HCT116 (cell line): ENCODE measurements at regions not wholly inside any gene's neighbourhood (a gene's known extent, or its start where the extent isn't known, plus 50 kb on each side); places are given as distances from the start of the nearest gene placed in this dataset.

Experiments
- ATAC-seq: fragments of 200-7000 bp; cut with Tn5 transposase; 2 replicates; pipeline ENCODE4 v1.9.1; 2020; ENCODE audit warnings: mild to moderate bottlenecking, moderate library complexity
- BruUV-seq: library from RNA; stranded (reverse); fragments of 400-500 nt; replicated peaks from 2 replicates; lab custom pipeline; 2021; lab: Mats Ljungman, UMichigan
- CTCF ChIA-PET: fragments of 300-600 bp; sonication (Branson Sonifier 250); formaldehyde crosslinking; loops from one replicate; lab custom pipeline; 2021; ENCODE audit warnings: antibody characterized with exemption; lab: Charles Lee
- POLR2A ChIA-PET: fragments of 300-600, 350-600 bp; sonication (Branson Sonifier 250); formaldehyde crosslinking; loops from one replicate; lab custom pipeline; 2021; ENCODE audit warnings: antibody characterized with exemption; lab: Charles Lee
- RAD21 ChIA-PET, 2 experiments: fragments of 300-600 bp; sonication (Branson Sonifier 250); formaldehyde crosslinking; loops; one replicate each; lab custom pipeline; 2023; ENCODE audit warnings: low total read pairs in 2 of 2; ENCODE audit not compliant: uncharacterized antibody in 2 of 2, unreplicated experiment in 2 of 2, low non-redundant PET in 1 of 2; lab: Charles Lee
- DNase-seq: peaks from one replicate; pipeline ENCODE4 v3.0.0-alpha.2; 2010; ENCODE audit warnings: low read depth, low spot score
- H2AFZ ChIP-seq: fragments of 200-600 bp; shearing (Covaris generic), sonication (generic); 2 replicates; pipeline ENCODE4 v1.6.1; 2017; ENCODE audit warnings: low read depth, mixed run types, mixed read lengths, antibody characterized with exemption, low read length; ENCODE audit not compliant: poor library complexity, severe bottlenecking
- H3K27ac ChIP-seq: 2 replicates; pipeline ENCODE4 v1.5.1; 2012; ENCODE audit warnings: low read depth, low read length
- H3K27me3 ChIP-seq: fragments of 200-600 bp; sonication (generic); 2 replicates; pipeline ENCODE4 v1.6.1; 2016; ENCODE audit warnings: mixed run types, low read length, mixed read lengths; ENCODE audit not compliant: insufficient read depth
- H3K36me3 ChIP-seq, 2 experiments: fragments of 200-500 bp in 1 of 2; fragments of 200-600 bp in 1 of 2; sonication (Bioruptor generic) in 1 of 2; sonication (generic) in 1 of 2; 2 replicates each; pipeline versions ENCODE4 v1.5.1 to v1.6.1; 2014 to 2016; ENCODE audit warnings: low read length in 2 of 2, inconsistent platforms in 1 of 2, mixed read lengths in 1 of 2, mixed run types in 1 of 2; ENCODE audit not compliant: insufficient read depth in 2 of 2, control insufficient read depth in 1 of 2
- H3K4me1 ChIP-seq, 2 experiments: fragments of 200-600 bp in 1 of 2; sonication (generic) in 1 of 2; 2 replicates each; pipeline versions ENCODE4 v1.5.1 to v1.6.1; 2012 to 2017; ENCODE audit warnings: low read length in 2 of 2, inconsistent platforms in 1 of 2, mild to moderate bottlenecking in 1 of 2, mixed read lengths in 1 of 2, mixed run types in 1 of 2, moderate library complexity in 1 of 2; ENCODE audit not compliant: insufficient read depth in 2 of 2, control insufficient read depth in 1 of 2
- H3K4me2 ChIP-seq: fragments of 200-600 bp; sonication (generic); 2 replicates; pipeline ENCODE4 v1.6.1; 2017; ENCODE audit warnings: mixed run types, low read length, mixed read lengths
- H3K4me3 ChIP-seq, 2 experiments: fragments of 200-600 bp in 1 of 2; sonication (generic) in 1 of 2; replicated peaks in 1 of 2; 2 replicates each; pipeline ENCODE4 v1.5.1; 2011 to 2016; ENCODE audit warnings: low read length in 2 of 2, control low read depth in 1 of 2, low read depth in 1 of 2, mild to moderate bottlenecking in 1 of 2, mixed read lengths in 1 of 2, mixed run types in 1 of 2
- H3K79me2 ChIP-seq: fragments of 200-600 bp; sonication (generic); 2 replicates; pipeline ENCODE4 v1.6.1; 2017; ENCODE audit warnings: mild to moderate bottlenecking, mixed run types, low read length, moderate library complexity, mixed read lengths; ENCODE audit not compliant: insufficient read depth
- H3K9ac ChIP-seq: fragments of 200-600 bp; sonication (generic); 2 replicates; pipeline ENCODE4 v1.6.1; 2016; ENCODE audit warnings: low read length, mixed read lengths
- H3K9me2 ChIP-seq: fragments of 200-600 bp; sonication (generic), shearing (Covaris generic); 2 replicates; pipeline ENCODE4 v1.6.1; 2017; ENCODE audit warnings: mixed run types, mild to moderate bottlenecking, moderate library complexity; ENCODE audit not compliant: insufficient read depth
- H3K9me3 ChIP-seq, 2 experiments: fragments of 200-500 bp in 1 of 2; fragments of 200-600 bp in 1 of 2; sonication (Bioruptor generic) in 1 of 2; sonication (generic) in 1 of 2; 2 replicates each; pipeline ENCODE4 v1.6.1; 2014 to 2017; ENCODE audit warnings: low read length in 2 of 2, mixed read lengths in 2 of 2, inconsistent platforms in 1 of 2, low read depth in 1 of 2, mild to moderate bottlenecking in 1 of 2, mixed run types in 1 of 2, moderate library complexity in 1 of 2; ENCODE audit not compliant: control insufficient read depth in 1 of 2, insufficient read depth in 1 of 2
- H4K20me1 ChIP-seq: fragments of 200-600 bp; sonication (generic), shearing (Covaris generic); 2 replicates; pipeline ENCODE4 v1.6.1; 2017; ENCODE audit warnings: mixed run types, mild to moderate bottlenecking, moderate library complexity; ENCODE audit not compliant: insufficient read depth
- CBX3 ChIP-seq: IDR thresholded peaks from 2 replicates; pipeline ENCODE4 v1.6.1; 2012; ENCODE audit warnings: low read depth
- ELF1 ChIP-seq: IDR thresholded peaks from 2 replicates; pipeline ENCODE4 v1.6.1; 2012; ENCODE audit warnings: low read depth, borderline replicate concordance
- EZH2 ChIP-seq: fragments of 200-600 bp; sonication (generic); IDR thresholded peaks from 2 replicates; pipeline ENCODE4 v1.6.1; 2017; ENCODE audit warnings: antibody characterized with exemption, mixed run types
- FOSL1 ChIP-seq: IDR thresholded peaks from 2 replicates; pipeline ENCODE4 v1.6.1; 2012; ENCODE audit warnings: low read depth
- JUND ChIP-seq: IDR thresholded peaks from 2 replicates; pipeline ENCODE4 v1.6.1; 2012
- POLR2AphosphoS5 ChIP-seq: IDR thresholded peaks from 2 replicates; pipeline ENCODE4 v1.6.1; 2011; ENCODE audit warnings: mild to moderate bottlenecking, low read depth, low read length, moderate library complexity
- RAD21 ChIP-seq: IDR thresholded peaks from 2 replicates; pipeline ENCODE4 v1.6.1; 2012; ENCODE audit warnings: low read depth, mild to moderate bottlenecking
- SP1 ChIP-seq: IDR thresholded peaks from 2 replicates; pipeline ENCODE4 v1.6.1; 2012; ENCODE audit warnings: low read depth
- SRF ChIP-seq: IDR thresholded peaks from 2 replicates; pipeline ENCODE4 v1.6.1; 2012; ENCODE audit warnings: low read depth
- ZFX ChIP-seq: fragments of 450-650 bp; IDR thresholded peaks from 2 replicates; pipeline ENCODE4 v1.6.1; 2017
- ZNF274 ChIP-seq: fragments of 200-500 bp; sonication (Bioruptor generic); IDR thresholded peaks from 2 replicates; pipeline ENCODE4 v1.6.1; 2014; ENCODE audit warnings: mild to moderate bottlenecking, low read depth, low read length, inconsistent platforms
- intact Hi-C: fragments of 100-400 bp; cut with micrococcal nuclease; formaldehyde crosslinking; loops from 2 replicates; pipeline ENCODE4 v1.10.0; 2022
- TF ChIP-seq, protein P1 (sequence below): IDR thresholded peaks from 2 replicates; pipeline ENCODE4 v1.6.1; 2012
- TF ChIP-seq, protein P2 (sequence below): IDR thresholded peaks from 2 replicates; pipeline ENCODE4 v1.6.1; 2011; ENCODE audit warnings: mild to moderate bottlenecking, low read length, moderate library complexity; ENCODE audit not compliant: insufficient replicate concordance; ENCODE audit errors: extremely low read depth
- TF ChIP-seq, protein P3 (sequence below): IDR thresholded peaks from 2 replicates; pipeline ENCODE4 v1.6.1; 2012; ENCODE audit warnings: low read depth
- TF ChIP-seq, protein P4 (sequence below): IDR thresholded peaks from 2 replicates; pipeline ENCODE4 v1.6.1; 2012

DNA sequence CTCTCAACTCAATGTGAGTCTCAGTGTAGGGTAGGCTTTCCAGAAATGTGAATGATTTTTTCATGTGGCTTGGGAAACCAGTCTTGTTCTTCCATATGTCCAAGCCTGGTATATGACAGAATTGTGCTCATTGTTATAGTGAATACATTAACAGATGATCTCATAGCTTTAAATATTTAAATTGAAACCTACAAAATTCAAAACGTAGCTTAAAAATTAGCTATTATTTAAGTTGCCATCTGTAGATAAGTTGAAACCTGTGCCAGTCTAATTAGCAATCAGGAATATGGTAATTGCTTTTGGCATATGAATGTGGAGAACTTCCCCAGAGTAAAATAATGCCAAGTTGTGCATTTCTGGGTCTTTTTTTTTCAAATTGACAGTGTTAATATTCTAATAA lies 891.6 kb upstream of the SEL1L start:
- Histone ChIP-seq H3K4me2 (no peak overlapping the region), H4K20me1 (no peaks in the 10 kb centered on the region), H2AFZ (no peak overlapping the region), H3K27me3 (no peaks in the 10 kb centered on the region), H3K79me2 (no peaks in the 10 kb centered on the region), H3K9me2 (no peaks in the 10 kb centered on the region), H3K27ac (no peak overlapping the region), H3K4me1 (no peaks in the 10 kb centered on the region), H3K9ac (no peak overlapping the region), H3K4me3 (no peak overlapping the region), H3K9me3 (peaks cover 8 to 30% of the 10 kb centered on the region in 2 experiments; a peak in 2 of 4 replicates), H3K36me3 (no peaks in the 10 kb centered on the region)
- ATAC-seq (no peak), DNase-seq (no peak)
- TF ChIP-seq, protein P1, sequence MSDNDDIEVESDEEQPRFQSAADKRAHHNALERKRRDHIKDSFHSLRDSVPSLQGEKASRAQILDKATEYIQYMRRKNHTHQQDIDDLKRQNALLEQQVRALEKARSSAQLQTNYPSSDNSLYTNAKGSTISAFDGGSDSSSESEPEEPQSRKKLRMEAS, result no peak
- TF ChIP-seq SRF (no peak), EZH2 (no peak), CBX3 (no peak), ZNF274 (no peak), POLR2AphosphoS5 (no peak), RAD21 (no peak), JUND (no peak), ZFX (no peak), SP1 (no peak), FOSL1 (no peak), ELF1 (no peak)
- TF ChIP-seq, protein P2, sequence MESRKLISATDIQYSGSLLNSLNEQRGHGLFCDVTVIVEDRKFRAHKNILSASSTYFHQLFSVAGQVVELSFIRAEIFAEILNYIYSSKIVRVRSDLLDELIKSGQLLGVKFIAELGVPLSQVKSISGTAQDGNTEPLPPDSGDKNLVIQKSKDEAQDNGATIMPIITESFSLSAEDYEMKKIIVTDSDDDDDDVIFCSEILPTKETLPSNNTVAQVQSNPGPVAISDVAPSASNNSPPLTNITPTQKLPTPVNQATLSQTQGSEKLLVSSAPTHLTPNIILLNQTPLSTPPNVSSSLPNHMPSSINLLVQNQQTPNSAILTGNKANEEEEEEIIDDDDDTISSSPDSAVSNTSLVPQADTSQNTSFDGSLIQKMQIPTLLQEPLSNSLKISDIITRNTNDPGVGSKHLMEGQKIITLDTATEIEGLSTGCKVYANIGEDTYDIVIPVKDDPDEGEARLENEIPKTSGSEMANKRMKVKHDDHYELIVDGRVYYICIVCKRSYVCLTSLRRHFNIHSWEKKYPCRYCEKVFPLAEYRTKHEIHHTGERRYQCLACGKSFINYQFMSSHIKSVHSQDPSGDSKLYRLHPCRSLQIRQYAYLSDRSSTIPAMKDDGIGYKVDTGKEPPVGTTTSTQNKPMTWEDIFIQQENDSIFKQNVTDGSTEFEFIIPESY, result no peak
- TF ChIP-seq, protein P3, sequence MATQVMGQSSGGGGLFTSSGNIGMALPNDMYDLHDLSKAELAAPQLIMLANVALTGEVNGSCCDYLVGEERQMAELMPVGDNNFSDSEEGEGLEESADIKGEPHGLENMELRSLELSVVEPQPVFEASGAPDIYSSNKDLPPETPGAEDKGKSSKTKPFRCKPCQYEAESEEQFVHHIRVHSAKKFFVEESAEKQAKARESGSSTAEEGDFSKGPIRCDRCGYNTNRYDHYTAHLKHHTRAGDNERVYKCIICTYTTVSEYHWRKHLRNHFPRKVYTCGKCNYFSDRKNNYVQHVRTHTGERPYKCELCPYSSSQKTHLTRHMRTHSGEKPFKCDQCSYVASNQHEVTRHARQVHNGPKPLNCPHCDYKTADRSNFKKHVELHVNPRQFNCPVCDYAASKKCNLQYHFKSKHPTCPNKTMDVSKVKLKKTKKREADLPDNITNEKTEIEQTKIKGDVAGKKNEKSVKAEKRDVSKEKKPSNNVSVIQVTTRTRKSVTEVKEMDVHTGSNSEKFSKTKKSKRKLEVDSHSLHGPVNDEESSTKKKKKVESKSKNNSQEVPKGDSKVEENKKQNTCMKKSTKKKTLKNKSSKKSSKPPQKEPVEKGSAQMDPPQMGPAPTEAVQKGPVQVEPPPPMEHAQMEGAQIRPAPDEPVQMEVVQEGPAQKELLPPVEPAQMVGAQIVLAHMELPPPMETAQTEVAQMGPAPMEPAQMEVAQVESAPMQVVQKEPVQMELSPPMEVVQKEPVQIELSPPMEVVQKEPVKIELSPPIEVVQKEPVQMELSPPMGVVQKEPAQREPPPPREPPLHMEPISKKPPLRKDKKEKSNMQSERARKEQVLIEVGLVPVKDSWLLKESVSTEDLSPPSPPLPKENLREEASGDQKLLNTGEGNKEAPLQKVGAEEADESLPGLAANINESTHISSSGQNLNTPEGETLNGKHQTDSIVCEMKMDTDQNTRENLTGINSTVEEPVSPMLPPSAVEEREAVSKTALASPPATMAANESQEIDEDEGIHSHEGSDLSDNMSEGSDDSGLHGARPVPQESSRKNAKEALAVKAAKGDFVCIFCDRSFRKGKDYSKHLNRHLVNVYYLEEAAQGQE, result no peak
- TF ChIP-seq, protein P4, sequence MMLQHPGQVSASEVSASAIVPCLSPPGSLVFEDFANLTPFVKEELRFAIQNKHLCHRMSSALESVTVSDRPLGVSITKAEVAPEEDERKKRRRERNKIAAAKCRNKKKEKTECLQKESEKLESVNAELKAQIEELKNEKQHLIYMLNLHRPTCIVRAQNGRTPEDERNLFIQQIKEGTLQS, result no peak
- RAD21 ChIA-PET, result no interaction called here
- intact Hi-C loops, result no loop called here
- CTCF ChIA-PET, result no interaction called here
- POLR2A ChIA-PET, result no interaction called here
- no TSS peak for BruUV-seq
